Right atrium auricular region (tissue), 2 donors: ENCODE measurements at regions not wholly inside any gene's neighbourhood (a gene's known extent, or its start where the extent isn't known, plus 50 kb on each side); places are given as distances from the start of the nearest gene placed in this dataset.

ENCODE experiments used
- DNase-seq: peaks from one replicate; pipeline ENCODE4 v3.0.0-alpha.2; 2019; ENCODE audit warnings: low spot score
- H3K27ac ChIP-seq, 2 donors: fragments of 200-600 bp; sonication (generic); 1 replicate in 1 of 2; 2 replicates in 1 of 2; pipeline ENCODE4 v1.5.1; 2016 to 2019
- H3K27me3 ChIP-seq, 2 donors: fragments of 200-600 bp; sonication (generic); one replicate each; pipeline versions ENCODE4 v1.5.1 to v1.6.0; 2017 to 2019
- H3K36me3 ChIP-seq: fragments of 200-600 bp; sonication (generic); one replicate; pipeline ENCODE4 v1.5.1; 2016
- H3K4me1 ChIP-seq, 2 donors: fragments of 200-600 bp; sonication (generic); one replicate each; pipeline versions ENCODE4 v1.5.1 to v1.6.0; 2017 to 2019
- H3K4me3 ChIP-seq, 2 donors: fragments of 200-600 bp; sonication (generic); 1 replicate in 1 of 2; 2 replicates in 1 of 2; pipeline ENCODE4 v1.5.1; 2017 to 2019; ENCODE audit warnings: mild to moderate bottlenecking in 1 of 2, moderate library complexity in 1 of 2
- H3K9me3 ChIP-seq, 2 donors: fragments of 200-600 bp; sonication (generic); one replicate each; pipeline ENCODE4 v1.5.1; 2019
- CTCF ChIP-seq, 2 donors: fragments of 200-600 bp; sonication (generic); IDR thresholded peaks; one replicate each; pipeline ENCODE4 v1.5.1; 2019; ENCODE audit warnings: antibody characterized with exemption in 2 of 2

- H3K9me3 ChIP-seq, result peaks cover 0 to 5% of the 10 kb centered on the region in 2 donors
- no peak overlapping the region for H3K4me3 ChIP-seq
- no peaks in the 10 kb centered on the region for H3K27me3 ChIP-seq
- TF ChIP-seq CTCF (IDR thresholded peaks at IDR 0.05), result no peak
- no peak overlapping the region for H3K27ac ChIP-seq
- no peaks in the 10 kb centered on the region for H3K36me3 ChIP-seq
- no peak for DNase-seq
- H3K4me1 ChIP-seq, result no peaks in the 10 kb centered on the region
Measured at GRCh38 chr15:94785091-94785490, 553.7 kb downstream of the MCTP2 start.

- no peak for DNase-seq
- H3K9me3 ChIP-seq, result no peaks in the 10 kb centered on the region
- H3K27me3 ChIP-seq, result no peaks in the 10 kb centered on the region
- no peak overlapping the region for H3K4me3 ChIP-seq
- H3K27ac ChIP-seq, result no peak overlapping the region
- no peak for TF ChIP-seq CTCF (IDR thresholded peaks at IDR 0.05)
- H3K4me1 ChIP-seq, result no peaks in the 10 kb centered on the region
- H3K36me3 ChIP-seq, result no peaks in the 10 kb centered on the region
Measured at GRCh38 chr15:94791008-94791407, 559.6 kb downstream of the MCTP2 start.

GRCh38 chr15:94791510-94791909 is 560.1 kb downstream of the MCTP2 start:
- Histone ChIP-seq H3K4me1 (no peaks in the 10 kb centered on the region), H3K9me3 (no peaks in the 10 kb centered on the region), H3K4me3 (no peak overlapping the region), H3K27ac (no peak overlapping the region), H3K36me3 (no peaks in the 10 kb centered on the region), H3K27me3 (no peaks in the 10 kb centered on the region)
- TF ChIP-seq CTCF (IDR thresholded peaks at IDR 0.05), result no peak
- DNase-seq, result no peak

GRCh38 chr15:94792196-94792595 is 560.8 kb downstream of the MCTP2 start:
- H3K36me3 ChIP-seq, result no peaks in the 10 kb centered on the region
- H3K27ac ChIP-seq, result no peak overlapping the region
- H3K27me3 ChIP-seq, result no peaks in the 10 kb centered on the region
- no peaks in the 10 kb centered on the region for H3K4me1 ChIP-seq
- no peak for TF ChIP-seq CTCF (IDR thresholded peaks at IDR 0.05)
- peaks cover 0 to 3% of the 10 kb centered on the region in 2 donors for H3K9me3 ChIP-seq
- no peak overlapping the region for H3K4me3 ChIP-seq
- no peak for DNase-seq

- no peak for TF ChIP-seq CTCF (IDR thresholded peaks at IDR 0.05)
Measured at GRCh38 chr15:94793207-94793606, 561.8 kb downstream of the MCTP2 start.

GRCh38 chr15:94793641-94794040 is 562.3 kb downstream of the MCTP2 start:
- Histone ChIP-seq H3K36me3 (no peaks in the 10 kb centered on the region), H3K27me3 (no peaks in the 10 kb centered on the region), H3K4me3 (no peak overlapping the region), H3K27ac (no peak overlapping the region), H3K4me1 (no peaks in the 10 kb centered on the region), H3K9me3 (peaks cover 4 to 18% of the 10 kb centered on the region in 2 donors)
- TF ChIP-seq CTCF (IDR thresholded peaks at IDR 0.05), result no peak
- no peak for DNase-seq

More at GRCh38 chr15:94793207-94793606, 561.8 kb downstream of the MCTP2 start:
- H3K27me3 ChIP-seq, result no peaks in the 10 kb centered on the region
- no peak overlapping the region for H3K27ac ChIP-seq
- peaks cover 4 to 13% of the 10 kb centered on the region in 2 donors for H3K9me3 ChIP-seq
- H3K4me1 ChIP-seq, result no peaks in the 10 kb centered on the region
- no peaks in the 10 kb centered on the region for H3K36me3 ChIP-seq
- H3K4me3 ChIP-seq, result no peak overlapping the region
- DNase-seq, result no peak
